Islet precursor cell (in vitro differentiated cells): ENCODE measurements at regions not wholly inside any gene's neighbourhood (a gene's known extent, or its start where the extent isn't known, plus 50 kb on each side); places are given as distances from the start of the nearest gene placed in this dataset.
"Not testable (repeated sequence)": the region's sequence is repeated elsewhere in the genome, so short reads cannot be mapped to it uniquely, and the experiment has no call there.

Experiments
- DNase-seq: peaks from one replicate; pipeline ENCODE4 v3.0.0-alpha.2; 2018

- DNase-seq, result no peak
Observed at GRCh38 chr17:37828651-37829124, 83.8 kb upstream of the HNF1B start.

DNA sequence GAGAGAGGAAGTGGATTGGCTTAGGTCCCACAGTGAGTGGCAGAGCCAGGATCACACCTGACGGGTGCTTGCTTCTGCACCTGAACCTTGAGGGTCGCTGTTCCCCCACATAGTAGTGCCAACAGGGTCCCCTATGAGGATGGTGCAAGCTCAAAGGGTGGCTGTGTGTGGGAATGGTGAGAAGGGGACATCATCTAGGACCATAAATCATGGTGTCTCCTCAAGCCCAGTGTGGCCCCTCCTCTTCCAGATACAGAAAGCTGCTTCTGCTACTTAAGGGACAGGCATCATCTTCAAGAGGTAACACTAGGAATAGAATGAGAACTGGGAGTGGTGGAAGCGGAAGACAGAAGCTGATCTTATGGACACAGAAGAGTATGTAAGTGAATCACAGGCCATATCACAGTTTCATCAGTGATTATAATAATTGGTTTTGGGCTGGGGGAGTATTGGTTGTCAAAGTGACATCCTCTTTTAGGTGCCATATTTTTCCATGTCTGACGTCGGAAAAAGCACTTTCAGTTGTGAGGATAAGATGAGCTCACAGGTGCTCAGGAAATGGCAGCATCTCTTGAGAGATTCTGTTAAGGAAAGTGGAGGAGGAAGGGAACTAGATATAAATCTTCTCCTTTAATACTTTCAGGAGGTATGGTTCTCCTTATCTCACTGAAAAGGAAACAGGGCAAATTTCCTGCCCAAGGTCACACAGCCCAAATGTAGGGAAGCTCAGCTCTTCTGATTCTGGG lies 83.2 kb upstream of the HNF1B start:
- no peak for DNase-seq

GRCh38 chr17:37826497-37827430 lies 81.9 kb upstream of the HNF1B start:
- DNase-seq, result no peak

DNA sequence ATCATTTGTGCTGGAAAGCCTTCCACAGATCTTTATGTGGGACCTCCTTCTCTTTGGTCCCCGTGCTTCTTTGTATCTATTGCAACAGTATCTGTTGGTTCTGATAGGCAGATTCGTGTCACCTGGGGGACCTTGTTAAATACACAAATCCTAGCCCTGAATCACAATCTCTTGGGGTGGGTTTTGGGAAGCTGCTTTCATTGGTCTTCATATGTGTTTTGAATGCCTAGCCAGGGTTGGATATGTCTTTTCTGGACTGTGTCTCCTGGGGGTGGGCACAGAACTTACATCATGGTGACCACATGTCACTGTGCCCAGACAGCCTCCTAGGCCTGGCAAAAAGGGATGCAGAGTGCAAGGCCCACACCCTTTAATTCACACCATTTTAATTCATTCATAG lies 81.0 kb upstream of the HNF1B start:
- DNase-seq, result no peak

DNA sequence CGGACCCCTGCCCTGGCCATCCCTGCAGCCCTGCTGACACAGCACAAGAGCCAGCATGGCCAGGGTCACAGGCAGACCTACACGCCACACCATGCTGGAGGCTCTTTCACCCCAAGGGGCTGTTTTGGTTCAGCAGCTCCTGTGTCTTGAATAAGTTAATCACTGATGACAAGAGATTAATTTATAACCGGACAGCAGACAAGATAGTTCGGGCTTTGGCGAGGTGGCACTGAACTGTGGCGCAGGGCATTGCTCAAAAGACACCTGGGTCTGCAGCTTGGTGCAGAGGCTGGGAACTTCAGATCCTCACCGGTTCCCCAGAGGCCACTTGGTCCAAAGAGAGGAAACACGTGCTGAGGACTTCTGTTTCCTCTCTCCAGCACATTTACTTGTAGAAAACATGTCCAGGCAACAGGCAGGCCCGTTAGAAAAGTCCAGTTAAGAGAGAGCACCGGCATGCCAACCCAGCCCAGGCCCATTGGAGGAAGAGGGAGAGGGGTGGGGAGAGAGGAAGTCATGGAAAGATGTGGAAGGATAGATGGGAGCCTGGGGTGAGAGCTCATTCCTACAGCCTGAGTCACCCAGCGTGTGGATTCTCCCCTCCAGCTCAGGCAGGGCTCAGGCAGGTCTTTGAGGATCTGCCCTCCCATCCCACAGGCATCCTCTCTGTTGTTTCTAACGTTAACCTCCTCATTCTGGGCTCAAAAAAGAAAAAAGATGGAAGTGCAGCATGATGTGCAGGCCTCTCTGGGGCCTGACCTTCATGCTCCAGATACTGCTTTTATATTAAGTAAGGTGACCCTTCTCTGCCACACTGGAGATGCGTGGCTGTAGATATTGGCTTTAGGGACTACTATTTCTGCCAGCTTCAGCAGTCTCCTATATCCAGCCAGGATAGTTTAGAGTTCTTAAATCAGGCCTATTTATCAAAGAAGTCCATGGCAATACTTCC lies 80.0 kb upstream of the HNF1B start:
- peak; percentile 97 for DNase-seq

- no peak for DNase-seq
Observed at GRCh38 chr17:37823996-37824395, 79.1 kb upstream of the HNF1B start.

GRCh38 chr17:37820995-37821713 lies 76.3 kb upstream of the HNF1B start:
- no peak for DNase-seq

DNA sequence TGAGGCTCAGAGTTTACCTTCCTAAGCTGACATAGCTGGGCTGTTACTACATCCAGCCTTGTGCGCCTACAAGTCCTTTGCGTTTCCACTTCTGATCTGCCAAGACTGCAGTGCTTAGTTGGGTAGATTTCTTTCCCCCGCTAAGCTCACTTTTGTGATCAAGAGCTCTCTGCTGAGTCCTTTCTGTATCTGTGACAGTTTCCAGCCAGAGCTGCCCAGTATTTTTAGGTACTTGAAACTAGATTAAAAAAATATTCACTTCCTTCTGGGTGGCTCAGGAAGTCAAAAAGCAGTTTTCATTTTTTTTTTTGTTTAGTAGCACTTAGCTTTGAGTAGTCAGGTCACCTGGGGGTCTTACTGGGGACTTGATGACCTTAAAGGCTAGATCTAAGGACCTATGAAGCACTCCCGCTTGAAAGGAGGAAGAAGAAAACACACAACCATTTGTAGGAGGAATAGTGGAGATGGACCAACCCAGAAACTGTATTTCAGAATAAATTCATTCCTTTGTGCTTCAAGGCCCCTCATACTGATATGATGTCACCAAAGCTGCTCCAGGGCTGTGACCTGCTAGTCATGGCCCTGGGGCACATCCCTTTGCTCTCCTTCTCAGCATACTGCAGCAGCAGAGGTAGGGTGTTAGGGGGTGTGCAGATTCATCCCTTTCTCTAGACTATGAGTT lies 75.6 kb upstream of the HNF1B start:
- no peak for DNase-seq

- no peak for DNase-seq
Observed at GRCh38 chr17:37818689-37819088, 73.8 kb upstream of the HNF1B start.

DNA sequence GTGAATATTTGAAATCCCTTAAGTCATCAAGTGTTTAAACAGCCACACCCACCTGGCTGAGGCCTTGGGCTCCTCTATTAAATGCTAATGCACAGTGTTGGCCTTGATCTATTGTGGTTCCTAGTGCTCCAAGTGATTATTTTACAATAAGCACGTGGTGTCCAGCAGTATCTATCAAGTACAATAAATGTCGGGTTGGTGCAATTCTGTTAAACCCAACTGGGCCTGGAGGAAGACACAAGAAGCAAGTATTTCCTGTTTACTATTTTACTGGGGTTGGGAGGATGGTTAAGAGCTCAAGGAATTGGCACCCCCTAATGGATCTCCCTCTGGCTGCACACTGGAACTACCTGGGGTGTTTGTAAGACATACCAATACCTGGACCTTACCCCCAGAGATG lies 72.1 kb upstream of the HNF1B start:
- no peak for DNase-seq

GRCh38 chr17:37815536-37815935 lies 70.7 kb upstream of the HNF1B start:
- no peak for DNase-seq

DNA sequence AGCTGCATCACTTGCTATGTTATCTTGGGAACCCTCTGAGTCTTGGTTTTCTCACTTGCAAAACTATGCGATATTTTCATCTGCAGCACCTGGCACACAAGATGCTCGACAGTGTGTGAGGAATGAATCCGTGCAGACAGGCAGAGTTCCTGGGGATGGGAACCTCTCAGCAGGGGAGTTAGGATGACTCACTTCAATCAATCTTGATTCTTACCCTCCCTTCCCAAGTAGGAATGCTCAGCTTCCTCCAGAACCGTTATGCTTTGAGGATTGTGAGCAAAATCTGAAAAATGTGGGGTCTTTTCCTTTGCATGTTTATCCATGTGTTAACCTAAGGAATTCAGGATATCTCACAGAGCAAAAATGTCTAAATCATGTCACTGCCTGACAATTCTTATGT lies 68.9 kb upstream of the HNF1B start:
- DNase-seq, result no peak

DNA sequence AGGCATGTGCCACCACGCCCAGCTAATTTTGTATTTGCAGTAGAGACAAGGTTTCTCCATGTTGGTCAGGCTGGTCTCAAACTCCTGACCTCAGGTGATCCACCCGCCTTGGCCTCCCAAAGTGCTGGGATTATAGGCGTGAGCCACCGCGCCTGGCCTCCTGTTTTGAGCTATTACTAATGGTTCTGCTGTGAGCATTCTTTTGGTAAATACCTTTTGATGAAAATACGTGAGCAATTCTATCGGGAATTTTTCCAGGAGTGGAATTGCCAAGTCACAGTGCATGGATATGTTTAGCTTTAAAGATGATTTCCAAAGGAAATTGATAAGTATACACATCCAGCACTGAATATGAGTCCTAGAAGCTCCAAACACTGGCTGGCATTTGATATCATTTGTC lies 64.0 kb upstream of the HNF1B start:
- DNase-seq, result not testable (repeated sequence)

DNA sequence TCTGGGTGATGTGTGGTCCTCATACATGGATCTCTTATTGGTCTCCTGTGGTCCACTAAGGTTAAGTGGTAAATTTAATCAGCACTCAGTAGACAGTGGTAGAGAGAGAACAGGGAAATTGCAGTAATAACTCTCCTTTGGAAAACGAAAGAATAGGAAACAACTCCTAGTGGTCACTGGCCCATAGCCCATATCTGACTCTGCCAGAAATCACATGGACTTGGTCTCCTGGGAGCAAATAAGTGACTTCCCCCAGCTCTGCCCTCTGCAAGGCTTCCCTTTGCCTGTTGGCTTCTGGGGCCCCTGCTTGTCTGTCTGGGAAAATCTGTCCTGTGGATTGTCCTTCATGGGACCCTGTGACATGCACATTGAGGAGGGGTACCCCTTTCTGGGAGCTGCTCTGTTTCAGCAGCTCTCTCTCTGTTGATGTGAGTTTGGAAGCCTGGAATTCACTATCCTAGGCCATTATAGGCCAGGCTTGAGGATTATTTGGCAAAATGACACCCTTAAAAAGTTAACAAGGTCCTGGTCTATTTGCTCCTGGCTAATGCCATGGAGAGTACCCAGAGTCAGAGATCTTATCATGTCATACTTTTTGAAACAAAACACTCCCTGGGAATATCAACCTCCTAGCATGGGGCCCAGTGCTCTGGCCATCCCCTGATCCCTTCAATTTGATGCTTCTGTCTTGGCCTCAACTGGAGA lies 58.0 kb upstream of the HNF1B start:
- DNase-seq, result no peak

DNA sequence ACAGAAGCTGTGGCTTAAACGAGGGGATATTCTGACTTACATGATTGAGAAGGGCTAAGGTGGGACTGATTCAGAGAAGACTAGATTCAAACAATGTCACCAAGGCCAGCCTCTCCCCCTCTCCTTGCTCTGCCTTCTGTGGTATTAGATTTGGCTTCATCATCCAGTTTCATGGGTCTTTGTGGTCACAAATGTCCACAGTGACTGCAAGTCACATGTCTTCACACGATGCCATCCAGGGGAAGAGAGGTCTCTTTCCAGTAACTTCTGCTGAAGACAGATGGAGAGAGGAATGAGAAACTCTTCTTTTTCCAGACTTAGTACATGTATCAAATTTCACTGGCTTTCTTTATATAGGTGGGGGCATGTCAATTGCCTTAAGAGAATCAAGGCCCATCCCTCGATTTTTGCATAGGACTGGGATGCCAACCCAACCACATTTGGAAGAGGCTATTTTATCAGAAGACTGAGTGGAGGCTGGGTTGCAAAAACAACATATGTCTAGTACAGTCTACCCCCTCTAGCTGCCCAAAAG lies 57.3 kb upstream of the HNF1B start:
- DNase-seq, result no peak

- no peak for DNase-seq
Observed at GRCh38 chr17:37801171-37801570, 56.3 kb upstream of the HNF1B start.

- DNase-seq, result no peak
Observed at GRCh38 chr17:37797206-37797605, 52.3 kb upstream of the HNF1B start.

DNA sequence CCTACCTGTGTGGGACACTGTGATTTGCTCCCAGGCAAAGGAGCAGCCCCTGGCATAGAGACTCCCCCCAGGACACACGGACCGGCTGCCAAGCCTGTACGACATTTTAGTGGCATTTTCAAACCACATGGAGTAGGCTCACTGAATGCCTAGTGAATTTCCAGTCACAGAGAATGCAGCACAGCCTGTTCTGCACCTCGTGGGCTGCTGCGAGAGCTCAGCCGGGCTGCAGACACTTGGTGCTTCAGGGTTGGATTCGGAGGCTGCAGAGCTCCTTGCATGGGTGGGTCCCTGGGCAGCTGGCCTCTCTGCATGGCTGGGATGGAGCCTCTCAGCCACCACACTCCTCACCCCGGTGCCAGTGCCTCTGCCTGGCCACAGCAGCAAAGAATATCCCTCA lies 51.2 kb upstream of the HNF1B start:
- DNase-seq, result peak; percentile 83
